GM12878 (cell line): ENCODE measurements at regions not wholly inside any gene's neighbourhood (a gene's known extent, or its start where the extent isn't known, plus 50 kb on each side); places are given as distances from the start of the nearest gene placed in this dataset.

Experiments
- ATAC-seq: fragments of 200-7000 bp; cut with Tn5 transposase; 3 replicates; pipeline ENCODE4 v1.9.1; 2020; ENCODE audit warnings: mild to moderate bottlenecking, moderate library complexity
- BruUV-seq: library from RNA; stranded (reverse); fragments of 400-500 nt; replicated peaks from 2 replicates; lab custom pipeline; 2021; lab: Mats Ljungman, UMichigan
- CTCF ChIA-PET: fragments of 300-600 bp; sonication (Branson Sonifier 250); formaldehyde crosslinking; extraction: SDS; loops from one replicate; lab custom pipeline; 2021; ENCODE audit warnings: inconsistent platforms; lab: Yijun Ruan, JAX
- POLR2A ChIA-PET: fragments of 350-600 bp; formaldehyde crosslinking; extraction: SDS; loops from one replicate; lab custom pipeline; 2021; ENCODE audit warnings: inconsistent platforms; lab: Charles Lee
- RAD21 ChIA-PET: fragments of 300-600 bp; sonication (Branson Sonifier 250); formaldehyde crosslinking; loops from one replicate; lab custom pipeline; 2023; ENCODE audit warnings: antibody characterized with exemption; ENCODE audit not compliant: unreplicated experiment; lab: Charles Lee
- SMC1A ChIA-PET: fragments of 300-600 bp; sonication (Branson Sonifier 250); formaldehyde crosslinking; loops from one replicate; lab custom pipeline; 2023; ENCODE audit not compliant: unreplicated experiment, uncharacterized antibody; lab: Charles Lee
- DNase-seq: peaks from one replicate; pipeline ENCODE4 v3.0.0-alpha.2; 2011; ENCODE audit warnings: low read depth, low spot score
- FAIRE-seq: peaks from 3 replicates; lab custom pipeline; 2011; peaks lifted over from hg19 to GRCh38; lab: Jason Lieb, UNC
- H2AFZ ChIP-seq: 2 replicates; pipeline ENCODE4 v1.6.0; 2011; ENCODE audit warnings: low read depth, low read length, control low read depth; ENCODE audit not compliant: control insufficient read depth
- H3K27ac ChIP-seq: 2 replicates; pipeline ENCODE4 v1.5.1; 2011; ENCODE audit warnings: control low read depth; ENCODE audit not compliant: control insufficient read depth, insufficient read depth
- H3K27me3 ChIP-seq, 2 experiments: replicated peaks in 1 of 2; 2 replicates each; pipeline versions ENCODE4 v1.6.0 to v1.6.1; 2011; ENCODE audit warnings: low read length in 1 of 2; ENCODE audit not compliant: control insufficient read depth in 2 of 2, insufficient read depth in 2 of 2
- H3K36me3 ChIP-seq, 2 experiments: 2 replicates each; pipeline ENCODE4 v1.5.1; 2011; ENCODE audit warnings: low read length in 1 of 2; ENCODE audit not compliant: control insufficient read depth in 2 of 2, insufficient read depth in 2 of 2
- H3K4me1 ChIP-seq: 2 replicates; pipeline ENCODE4 v1.6.1; 2011; ENCODE audit warnings: mild to moderate bottlenecking, low read length, moderate library complexity, mixed read lengths; ENCODE audit not compliant: control insufficient read depth, insufficient read depth
- H3K4me2 ChIP-seq: 2 replicates; pipeline ENCODE4 v1.6.0; 2011; ENCODE audit warnings: control low read depth; ENCODE audit not compliant: control insufficient read depth, insufficient read depth
- H3K4me3 ChIP-seq: fragments of 200-600 bp; sonication (generic); 2 replicates; pipeline ENCODE4 v1.5.1; 2016
- H3K79me2 ChIP-seq: 2 replicates; pipeline ENCODE4 v1.6.0; 2011; ENCODE audit warnings: low read length; ENCODE audit not compliant: control insufficient read depth, insufficient read depth
- H3K9ac ChIP-seq: 2 replicates; pipeline ENCODE4 v1.8.0; 2011; ENCODE audit warnings: low read length, control low read depth, mixed read lengths; ENCODE audit not compliant: control insufficient read depth, insufficient read depth
- H3K9me3 ChIP-seq: replicated peaks from 3 replicates; pipeline ENCODE4 v1.5.1; 2011; ENCODE audit warnings: mild to moderate bottlenecking, low read length; ENCODE audit not compliant: control insufficient read depth, insufficient read depth
- H4K20me1 ChIP-seq: 2 replicates; pipeline ENCODE4 v1.6.0; 2011; ENCODE audit not compliant: control insufficient read depth, insufficient read depth
- CBX3 ChIP-seq: fragments of 200-600 bp; sonication (generic); IDR thresholded peaks from 2 replicates; pipeline ENCODE4 v1.6.1; 2016; ENCODE audit warnings: low read depth, borderline replicate concordance
- EED ChIP-seq: sonication (generic); IDR thresholded peaks from 2 replicates; pipeline ENCODE4 v1.6.1; 2016; ENCODE audit warnings: antibody characterized with exemption, low read depth
- FOS ChIP-seq: IDR thresholded peaks from 3 replicates; pipeline ENCODE4 v1.6.1; 2011; ENCODE audit warnings: borderline replicate concordance; ENCODE audit not compliant: insufficient read length; ENCODE audit errors: extremely low read depth
- IKZF2 ChIP-seq, 2 experiments: fragments of 450-650 bp; IDR thresholded peaks; 2 replicates each; pipeline ENCODE4 v1.6.1; 2017; ENCODE audit warnings: mild to moderate bottlenecking in 2 of 2, moderate library complexity in 2 of 2
- IRF5 ChIP-seq: fragments of 450-650 bp; IDR thresholded peaks from 2 replicates; pipeline ENCODE4 v1.6.1; 2017; ENCODE audit warnings: borderline replicate concordance
- MAX ChIP-seq: IDR thresholded peaks from 2 replicates; pipeline ENCODE4 v1.6.1; 2012; ENCODE audit warnings: low read depth, low read length, improper control_type of control experiment
- MLLT1 ChIP-seq: fragments of 450-650 bp; IDR thresholded peaks from 2 replicates; pipeline ENCODE4 v1.6.1; 2016; ENCODE audit warnings: mild to moderate bottlenecking
- MXI1 ChIP-seq: fragments of 150-350 bp; IDR thresholded peaks from 2 replicates; pipeline ENCODE4 v1.6.1; 2011; ENCODE audit warnings: low read depth, mild to moderate bottlenecking, inconsistent platforms, low read length, improper control_type of control experiment
- MYB ChIP-seq: fragments of 150-350 bp; IDR thresholded peaks from 2 replicates; pipeline ENCODE4 v1.6.1; 2014; ENCODE audit warnings: mild to moderate bottlenecking, low read depth, low read length, borderline replicate concordance
- NFIC ChIP-seq: IDR thresholded peaks from 2 replicates; pipeline ENCODE4 v1.6.1; 2012; ENCODE audit warnings: low read depth, mild to moderate bottlenecking, inconsistent platforms, low read length, moderate library complexity
- RELA ChIP-seq: fragments of 450-650 bp; IDR thresholded peaks from 2 replicates; pipeline ENCODE4 v1.8.0; 2014; ENCODE audit warnings: borderline replicate concordance; ENCODE audit not compliant: partially characterized antibody
- REST ChIP-seq: IDR thresholded peaks from 2 replicates; pipeline ENCODE4 v1.6.1; 2012; ENCODE audit warnings: mild to moderate bottlenecking, low read depth, low read length
- SMARCA5 ChIP-seq: fragments of 450-650 bp; IDR thresholded peaks from 2 replicates; pipeline ENCODE4 v1.6.1; 2017; ENCODE audit warnings: mild to moderate bottlenecking
- USF1 ChIP-seq: IDR thresholded peaks from 2 replicates; pipeline ENCODE4 v1.6.1; 2011; ENCODE audit warnings: borderline replicate concordance, low read depth, mild to moderate bottlenecking, moderate library complexity, mixed read lengths, low read length; ENCODE audit not compliant: insufficient read depth; ENCODE audit errors: extremely low read length
- YBX1 ChIP-seq: fragments of 450-650 bp; IDR thresholded peaks from 2 replicates; pipeline ENCODE4 v1.6.1; 2016; ENCODE audit warnings: antibody characterized with exemption
- YY1 ChIP-seq: IDR thresholded peaks from 2 replicates; pipeline ENCODE4 v1.6.1; 2011; ENCODE audit warnings: low read depth, mild to moderate bottlenecking, low read length
- WGBS: methylation state at CpG from one replicate; pipeline ENCODE4 v1.1.6; 2016; ENCODE audit warnings: low lambda C conversion rate; ENCODE audit not compliant: insufficient replicate concordance, insufficient coverage; ENCODE audit errors: missing lambda C conversion rate; 5-methylcytosine and 5-hydroxymethylcytosine counted together
- in situ Hi-C: fragments of 300-500 bp; cut with MboI; formaldehyde crosslinking; loops from 9 replicates; pipeline ENCODE4 v1.14.3; 2018; ENCODE audit warnings: mixed read lengths
- intact Hi-C: fragments of 100-400 bp; cut with micrococcal nuclease; formaldehyde crosslinking; loops from one replicate; pipeline ENCODE4 v1.14.2; 2022; ENCODE audit not compliant: unreplicated experiment

GRCh38 chr4:53764761-53765490 is 173.6 kb upstream of the LNX1 start:
- H3K4me3 ChIP-seq, result no peak overlapping the region
- no peaks in the 10 kb centered on the region for H3K79me2 ChIP-seq
- CTCF ChIA-PET, result interaction anchor here (0.7 to 2.2 kb wide), 5 partner anchors 8 to 60 kb away, joined by 3 to 6 read pairs (median 3); no protein-coding TSS in a partner anchor
- no peaks in the 10 kb centered on the region for H4K20me1 ChIP-seq
- no peak overlapping the region for H3K4me2 ChIP-seq
- RAD21 ChIA-PET, result interaction anchor here (1.0 to 2.1 kb wide), 3 partner anchors 17 to 71 kb away, joined by 3 to 10 read pairs (median 6); no protein-coding TSS in a partner anchor
- H3K9ac ChIP-seq, result no peak overlapping the region
- POLR2A ChIA-PET, result interaction anchor here (0.5 kb wide), 1 partner anchor 12 kb away, joined by 4 read pairs; no protein-coding TSS in a partner anchor
- intact Hi-C loops, result no loop called here
- FAIRE-seq, result no peak
- H3K27me3 ChIP-seq, result no peaks in the 10 kb centered on the region
- WGBS, result 48% methylated on average over 3 of the region's 3 CpGs
- H3K36me3 ChIP-seq, result no peaks in the 10 kb centered on the region
- H3K27ac ChIP-seq, result no peak overlapping the region
- H2AFZ ChIP-seq, result peak overlapping the region; percentile 25
- BruUV-seq, result no TSS peak
- peak; percentile 29; the same call in 2 of the 3 replicates for ATAC-seq
- H3K9me3 ChIP-seq, result no peaks in the 10 kb centered on the region
- in situ Hi-C loops, result no loop called here
- SMC1A ChIA-PET, result interaction anchor here (0.7 to 3.2 kb wide), 6 partner anchors 13 to 110 kb away, joined by 4 to 9 read pairs (median 6); no protein-coding TSS in a partner anchor
- peaks cover 8% of the 10 kb centered on the region; the same call in 1 of the 2 replicates for H3K4me1 ChIP-seq
- no peak for DNase-seq
- TF ChIP-seq FOS, result no peak
- TF ChIP-seq IKZF2 (IDR thresholded peaks at IDR 0.05), result no peak
- TF ChIP-seq CBX3, result no peak
- TF ChIP-seq MLLT1, result no peak
- TF ChIP-seq SMARCA5, result no peak
- no peak for TF ChIP-seq REST
- no peak for TF ChIP-seq YY1
- TF ChIP-seq EED, result no peak
- TF ChIP-seq USF1, result no peak
- no peak for TF ChIP-seq YBX1
- no peak for TF ChIP-seq MYB
- no peak for TF ChIP-seq MAX
- no peak for TF ChIP-seq RELA
- TF ChIP-seq MXI1, result no peak
- TF ChIP-seq NFIC, result no peak
- TF ChIP-seq IRF5, result no peak
